ENCODE measurements at regions not wholly inside any gene's neighbourhood (a gene's known extent, or its start where the extent isn't known, plus 50 kb on each side); places are given as distances from the start of the nearest gene placed in this dataset.
"Not testable (repeated sequence)": the region's sequence is repeated elsewhere in the genome, so short reads cannot be mapped to it uniquely, and the experiment has no call there.

GRCh38 chr3:102887431-102887830 is 452.6 kb downstream of the ZPLD1 start:
- ATAC-seq (ENCODE audit: low read depth) (no peak), DNase-seq (no peak)
- POLR2A ChIA-PET: no interaction called here
- H3K4me1 Mint-ChIP-seq: no peaks in the 10 kb centered on the region
- H3K27ac Mint-ChIP-seq: no peak overlapping the region
- no peaks in the 10 kb centered on the region for H3K9me3 Mint-ChIP-seq
- H3K27me3 Mint-ChIP-seq: no peaks in the 10 kb centered on the region
- H3K36me3 Mint-ChIP-seq: no peaks in the 10 kb centered on the region
- no peak overlapping the region for H3K4me3 Mint-ChIP-seq

- POLR2A ChIA-PET: no interaction called here
These were observed 462.2 kb downstream of the ZPLD1 start for GRCh38 chr3:102896851-102897621.

GRCh38 chr3:102904629-102905028 is 469.8 kb downstream of the ZPLD1 start:
- H3K36me3 Mint-ChIP-seq: no peaks in the 10 kb centered on the region

More at GRCh38 chr3:102896851-102897621, 462.2 kb downstream of the ZPLD1 start:
- Mint-ChIP-seq H3K9me3 (no peaks in the 10 kb centered on the region), H3K36me3 (no peaks in the 10 kb centered on the region), H3K27ac (no peak overlapping the region), H3K27me3 (no peaks in the 10 kb centered on the region), H3K4me3 (no peak overlapping the region), H3K4me1 (no peaks in the 10 kb centered on the region)
- ATAC-seq (ENCODE audit: low read depth): no peak
- no peak for DNase-seq

GRCh38 chr3:102905811-102906210 is 471.0 kb downstream of the ZPLD1 start:
- no peak overlapping the region for H3K27ac Mint-ChIP-seq
- DNase-seq: no peak
- ATAC-seq (ENCODE audit: low read depth): no peak
- no peaks in the 10 kb centered on the region for H3K9me3 Mint-ChIP-seq
- no peaks in the 10 kb centered on the region for H3K36me3 Mint-ChIP-seq
- POLR2A ChIA-PET: no interaction called here
- no peaks in the 10 kb centered on the region for H3K4me1 Mint-ChIP-seq
- H3K4me3 Mint-ChIP-seq: no peak overlapping the region
- no peaks in the 10 kb centered on the region for H3K27me3 Mint-ChIP-seq

More at GRCh38 chr3:102904629-102905028, 469.8 kb downstream of the ZPLD1 start:
- POLR2A ChIA-PET: no interaction called here
- Mint-ChIP-seq H3K27me3 (no peaks in the 10 kb centered on the region), H3K4me1 (no peaks in the 10 kb centered on the region), H3K27ac (no peak overlapping the region), H3K9me3 (no peaks in the 10 kb centered on the region), H3K4me3 (no peak overlapping the region)
- ATAC-seq (ENCODE audit: low read depth) (no peak), DNase-seq (no peak)

DNA sequence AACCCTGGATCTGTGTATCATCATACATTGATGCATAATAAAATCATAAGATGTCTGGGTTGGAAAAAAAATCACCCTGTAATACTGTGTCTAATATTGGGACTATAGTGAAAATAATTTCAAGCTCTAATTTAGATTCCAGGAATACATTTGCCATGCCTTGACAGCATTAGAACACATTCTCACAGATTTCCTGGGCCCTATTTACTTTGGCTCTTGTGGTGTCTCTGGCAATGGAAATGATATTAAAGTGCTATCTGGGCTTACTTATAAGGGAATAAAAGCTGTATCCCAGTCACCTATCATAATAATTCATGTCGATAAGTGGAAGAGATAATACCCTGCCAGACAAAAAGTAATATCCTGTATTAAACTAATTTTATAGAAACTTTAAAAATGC is 472.0 kb downstream of the ZPLD1 start:
- Mint-ChIP-seq H3K27ac (no peak overlapping the region), H3K4me3 (no peak overlapping the region), H3K36me3 (no peaks in the 10 kb centered on the region), H3K27me3 (no peaks in the 10 kb centered on the region), H3K9me3 (no peaks in the 10 kb centered on the region), H3K4me1 (no peaks in the 10 kb centered on the region)
- ATAC-seq (ENCODE audit: low read depth) (no peak), DNase-seq (no peak)
- POLR2A ChIA-PET: no interaction called here

DNA sequence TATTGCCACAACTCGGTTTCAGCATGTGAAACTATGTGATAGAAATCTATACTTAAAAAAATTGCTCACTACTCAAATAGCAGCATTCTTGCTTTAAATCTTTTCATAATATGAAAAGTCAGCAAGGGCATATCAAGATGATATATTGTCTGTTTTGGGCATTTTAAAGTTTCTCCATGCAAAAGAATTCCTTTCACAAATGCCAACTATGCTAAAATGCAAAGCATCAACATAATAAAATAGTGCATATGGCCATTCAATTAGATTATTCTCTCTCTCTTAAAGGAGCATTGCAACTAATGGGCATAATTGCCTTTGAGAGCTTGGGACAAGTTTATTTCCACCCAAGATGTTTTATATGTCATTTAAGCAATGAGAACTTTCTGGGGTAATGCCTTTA is 475.1 kb downstream of the ZPLD1 start:
- no peaks in the 10 kb centered on the region for H3K36me3 Mint-ChIP-seq
- DNase-seq (no peak), ATAC-seq (ENCODE audit: low read depth) (no peak)
- no peak overlapping the region for H3K4me3 Mint-ChIP-seq
- no peaks in the 10 kb centered on the region for H3K27me3 Mint-ChIP-seq
- no peaks in the 10 kb centered on the region for H3K4me1 Mint-ChIP-seq
- no peaks in the 10 kb centered on the region for H3K9me3 Mint-ChIP-seq
- H3K27ac Mint-ChIP-seq: no peak overlapping the region
- POLR2A ChIA-PET: no interaction called here

DNA sequence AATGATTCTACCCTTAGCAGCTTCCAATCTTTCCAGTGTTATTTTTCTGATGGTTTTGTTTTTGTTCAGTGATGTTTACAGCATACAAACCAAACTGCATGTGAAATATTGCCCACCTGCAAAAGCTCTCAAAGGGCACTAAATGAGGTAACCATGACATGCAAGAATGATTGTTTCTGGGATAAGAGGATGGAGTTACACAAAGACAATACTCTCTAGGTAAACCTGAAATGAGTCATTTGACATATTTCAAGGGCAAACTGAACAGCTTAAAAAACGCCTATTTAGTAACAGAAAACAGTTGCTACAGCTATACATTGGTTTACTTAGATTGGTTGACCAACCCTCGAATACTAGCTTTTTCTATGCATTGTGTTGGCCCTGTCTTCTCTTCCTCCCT is 481.7 kb downstream of the ZPLD1 start:
- Mint-ChIP-seq H3K36me3 (no peaks in the 10 kb centered on the region), H3K4me3 (no peak overlapping the region), H3K27me3 (no peaks in the 10 kb centered on the region), H3K9me3 (peaks cover 5% of the 10 kb centered on the region), H3K27ac (no peak overlapping the region), H3K4me1 (no peaks in the 10 kb centered on the region)
- ATAC-seq (ENCODE audit: low read depth) (no peak), DNase-seq (no peak)
- POLR2A ChIA-PET: no interaction called here

DNA sequence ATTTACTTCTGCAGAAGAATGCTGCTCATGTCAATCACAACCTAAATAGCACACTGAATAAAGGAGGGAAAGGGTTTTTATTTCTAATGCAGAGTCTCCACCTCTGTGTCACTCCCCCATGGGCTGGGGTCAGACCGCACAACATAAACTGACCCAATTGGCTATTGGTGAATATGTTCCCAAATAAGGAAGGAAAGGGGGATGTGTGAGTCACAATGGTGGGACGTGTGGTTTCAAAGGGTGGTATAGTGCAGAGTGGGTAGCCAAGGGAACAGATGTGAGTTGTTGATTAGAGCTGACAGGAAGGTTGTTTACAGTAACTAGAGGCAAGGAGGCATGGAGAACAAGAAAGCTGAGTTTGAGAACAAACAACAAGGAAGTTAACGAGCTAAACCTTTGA is 491.8 kb downstream of the ZPLD1 start:
- POLR2A ChIA-PET: no interaction called here
- Mint-ChIP-seq H3K4me3 (no peak overlapping the region), H3K27ac (no peak overlapping the region), H3K9me3 (peaks cover 6% of the 10 kb centered on the region), H3K27me3 (no peaks in the 10 kb centered on the region), H3K36me3 (no peaks in the 10 kb centered on the region), H3K4me1 (no peaks in the 10 kb centered on the region)
- no peak for ATAC-seq (ENCODE audit: low read depth)
- DNase-seq: no peak

- no peak overlapping the region for H3K27ac Mint-ChIP-seq
- no peaks in the 10 kb centered on the region for H3K4me1 Mint-ChIP-seq
- peaks cover 4% of the 10 kb centered on the region for H3K9me3 Mint-ChIP-seq
- DNase-seq (no peak), ATAC-seq (ENCODE audit: low read depth) (no peak)
- no peak overlapping the region for H3K4me3 Mint-ChIP-seq
- no peaks in the 10 kb centered on the region for H3K36me3 Mint-ChIP-seq
- POLR2A ChIA-PET: no interaction called here
- H3K27me3 Mint-ChIP-seq: no peaks in the 10 kb centered on the region
These were observed 498.6 kb downstream of the ZPLD1 start for GRCh38 chr3:102933377-102933776.

DNA sequence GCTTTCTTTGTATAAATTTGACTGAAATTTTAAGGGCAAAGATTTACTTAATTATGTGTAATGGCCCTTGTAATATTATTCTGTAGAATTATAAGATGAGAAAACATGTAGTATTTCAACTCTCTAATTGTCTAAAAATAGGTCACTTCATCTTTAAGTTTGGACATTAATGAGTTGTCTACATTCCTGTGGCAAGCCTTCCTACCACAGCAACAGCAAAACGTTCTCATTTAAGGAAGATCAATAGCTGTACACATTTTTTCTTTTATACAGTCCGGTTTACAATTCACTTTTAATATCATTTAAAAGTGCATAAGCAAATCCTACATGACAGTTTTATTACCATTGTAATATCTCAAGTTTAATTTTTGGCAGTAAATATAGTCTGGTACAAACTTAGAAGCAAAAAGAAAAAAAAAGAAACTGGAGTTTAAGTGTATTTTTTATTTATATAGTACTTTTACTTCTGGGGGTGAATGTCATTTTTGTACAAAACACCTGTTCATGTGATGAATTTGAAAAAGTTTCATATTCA is 501.8 kb downstream of the ZPLD1 start:
- Mint-ChIP-seq H3K27me3 (no peaks in the 10 kb centered on the region), H3K9me3 (peaks cover 6% of the 10 kb centered on the region), H3K27ac (no peak overlapping the region), H3K4me3 (no peak overlapping the region), H3K4me1 (no peaks in the 10 kb centered on the region), H3K36me3 (no peaks in the 10 kb centered on the region)
- POLR2A ChIA-PET: no interaction called here
- ATAC-seq (ENCODE audit: low read depth) (no peak), DNase-seq (no peak)

DNA sequence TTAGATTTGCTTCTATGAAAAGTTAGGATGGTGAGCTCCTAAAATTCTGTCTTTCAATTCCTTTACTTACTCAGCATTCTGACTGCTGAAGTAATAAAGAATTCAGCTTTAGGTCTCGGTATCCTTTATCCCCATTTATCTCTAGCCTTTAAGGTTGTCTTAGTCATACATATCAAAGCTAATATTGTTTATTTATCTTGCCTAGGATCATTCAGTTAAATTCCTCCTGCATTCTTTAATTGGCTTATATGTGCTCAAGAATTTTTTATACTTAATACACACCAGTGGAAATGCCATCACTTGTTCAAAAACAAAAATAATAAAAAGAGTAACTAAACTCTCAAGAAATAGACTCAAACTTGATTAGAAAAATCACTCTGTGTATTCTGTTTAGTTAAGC is 507.0 kb downstream of the ZPLD1 start:
- DNase-seq (no peak), ATAC-seq (ENCODE audit: low read depth) (no peak)
- H3K4me1 Mint-ChIP-seq: no peaks in the 10 kb centered on the region
- no peaks in the 10 kb centered on the region for H3K27me3 Mint-ChIP-seq
- H3K27ac Mint-ChIP-seq: no peak overlapping the region
- H3K9me3 Mint-ChIP-seq: peaks cover 2% of the 10 kb centered on the region
- no peak overlapping the region for H3K4me3 Mint-ChIP-seq
- no peaks in the 10 kb centered on the region for H3K36me3 Mint-ChIP-seq
- POLR2A ChIA-PET: no interaction called here

- H3K9me3 Mint-ChIP-seq; H3K27ac Mint-ChIP-seq; H3K4me1 Mint-ChIP-seq; H3K27me3 Mint-ChIP-seq; H3K4me3 Mint-ChIP-seq; DNase-seq; ATAC-seq (ENCODE audit: low read depth); POLR2A ChIA-PET; H3K36me3 Mint-ChIP-seq: not testable (repeated sequence)
These were observed 511.6 kb downstream of the ZPLD1 start for GRCh38 chr3:102946445-102946844.

DNA sequence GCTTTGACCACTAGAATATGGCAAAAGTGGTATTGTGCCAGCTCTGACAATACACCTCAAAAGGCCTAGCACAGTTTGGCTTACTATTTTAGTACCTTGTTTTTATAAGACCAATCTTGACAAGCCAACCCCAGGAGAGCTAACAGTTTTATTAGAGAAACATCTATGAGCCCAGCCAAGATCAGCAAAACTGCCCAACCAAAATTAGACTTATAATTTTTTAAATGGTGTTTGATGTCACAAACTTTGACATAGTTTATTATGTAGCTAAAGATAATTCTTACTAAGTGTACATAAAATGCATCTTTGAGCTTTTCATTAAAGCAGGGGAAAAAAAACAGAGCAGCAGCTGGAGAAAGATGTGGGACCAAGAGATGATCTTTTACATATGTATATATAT is 537.5 kb downstream of the ZPLD1 start:
- DNase-seq (no peak), ATAC-seq (ENCODE audit: low read depth) (no peak)
- Mint-ChIP-seq H3K9me3 (peaks cover 6% of the 10 kb centered on the region), H3K4me3 (no peak overlapping the region), H3K27me3 (no peaks in the 10 kb centered on the region), H3K4me1 (no peaks in the 10 kb centered on the region), H3K36me3 (no peaks in the 10 kb centered on the region), H3K27ac (no peak overlapping the region)
- POLR2A ChIA-PET: no interaction called here

DNA sequence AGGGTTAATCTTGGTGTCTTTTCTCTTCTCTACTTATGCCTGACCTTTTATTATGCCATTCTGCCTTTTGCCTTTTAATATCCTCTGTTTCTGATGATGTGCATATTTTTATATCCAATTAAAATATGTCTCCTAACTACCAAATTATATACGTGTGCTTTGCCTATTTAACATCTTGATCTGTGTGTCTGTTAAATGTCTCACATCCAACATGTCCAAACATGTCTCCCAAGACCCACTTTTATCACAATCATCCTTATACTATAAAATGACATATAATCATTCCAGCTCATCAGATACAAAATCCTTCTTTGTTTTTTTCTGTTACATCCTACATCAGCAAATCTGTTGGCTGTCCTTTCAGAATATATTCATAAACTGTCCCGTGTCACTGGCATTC is 539.5 kb downstream of the ZPLD1 start:
- POLR2A ChIA-PET: no interaction called here
- Mint-ChIP-seq H3K27ac (no peak overlapping the region), H3K4me1 (no peaks in the 10 kb centered on the region), H3K36me3 (no peaks in the 10 kb centered on the region), H3K27me3 (no peaks in the 10 kb centered on the region), H3K9me3 (peaks cover 3% of the 10 kb centered on the region), H3K4me3 (no peak overlapping the region)
- ATAC-seq (ENCODE audit: low read depth): no peak
- DNase-seq: no peak

Data from activated naive CD8-positive, alpha-beta T cell treated with anti-CD3 and anti-CD28 coated beads, Interleukin-2, amount 10 ng/mL, durations not matched to agents 7 days and 5 days (primary cell).